Astrocyte (in vitro differentiated cells and primary cell): ENCODE measurements at regions not wholly inside any gene's neighbourhood (a gene's known extent, or its start where the extent isn't known, plus 50 kb on each side); places are given as distances from the start of the nearest gene placed in this dataset.
"Not testable (repeated sequence)": the region's sequence is repeated elsewhere in the genome, so short reads cannot be mapped to it uniquely, and the experiment has no call there.

ENCODE experiments used
- DNase-seq: peaks from one replicate; pipeline ENCODE4 v3.0.0-alpha.2; 2010; ENCODE audit warnings: low read depth
- FAIRE-seq: peaks from 2 replicates; lab custom pipeline; 2011; peaks lifted over from hg19 to GRCh38; lab: Jason Lieb, UNC
- H2AFZ ChIP-seq: 2 replicates; pipeline ENCODE4 v1.6.0; 2012; ENCODE audit warnings: low read depth, low read length, inconsistent platforms
- H3K27ac ChIP-seq: 2 replicates; pipeline ENCODE4 v1.5.1; 2011; ENCODE audit warnings: low read depth, low read length, inconsistent platforms
- H3K27me3 ChIP-seq: 2 replicates; pipeline ENCODE4 v1.6.0; 2011; ENCODE audit warnings: low read length, inconsistent platforms; ENCODE audit not compliant: insufficient read depth
- H3K36me3 ChIP-seq: 2 replicates; pipeline ENCODE4 v1.5.1; 2011; ENCODE audit warnings: low read length, inconsistent platforms; ENCODE audit not compliant: insufficient read depth
- H3K4me1 ChIP-seq: 2 replicates; pipeline ENCODE4 v1.5.1; 2011; ENCODE audit warnings: low read length, inconsistent platforms; ENCODE audit not compliant: insufficient read depth
- H3K4me2 ChIP-seq: 2 replicates; pipeline ENCODE4 v1.6.0; 2012; ENCODE audit warnings: low read length, inconsistent platforms
- H3K4me3 ChIP-seq: 2 replicates; pipeline ENCODE4 v1.5.1; 2011; ENCODE audit warnings: low read depth, mild to moderate bottlenecking, low read length, inconsistent platforms; ENCODE audit not compliant: insufficient read depth
- H3K79me2 ChIP-seq: 2 replicates; pipeline ENCODE4 v1.6.0; 2012; ENCODE audit warnings: mild to moderate bottlenecking, low read length, inconsistent platforms; ENCODE audit not compliant: insufficient read depth
- H3K9ac ChIP-seq: 2 replicates; pipeline ENCODE4 v1.6.0; 2012; ENCODE audit warnings: mild to moderate bottlenecking, low read length, inconsistent platforms
- H3K9me3 ChIP-seq: 2 replicates; pipeline ENCODE4 v1.5.1; 2012; ENCODE audit warnings: low read depth, mild to moderate bottlenecking, low read length, inconsistent platforms; ENCODE audit not compliant: insufficient read depth
- H4K20me1 ChIP-seq: 2 replicates; pipeline ENCODE4 v1.6.0; 2012; ENCODE audit warnings: low read length, inconsistent platforms; ENCODE audit not compliant: insufficient read depth
- H3K27ac Mint-ChIP-seq: one replicate; pipeline ENCODE4 v1.8.0; 2021; ENCODE audit warnings: mild to moderate bottlenecking, mixed read lengths; ENCODE audit not compliant: unreplicated experiment
- H3K27me3 Mint-ChIP-seq: one replicate; pipeline ENCODE4 v1.8.0; 2021; ENCODE audit warnings: low read depth, mixed read lengths; ENCODE audit not compliant: unreplicated experiment
- H3K36me3 Mint-ChIP-seq: one replicate; pipeline ENCODE4 v1.8.0; 2021; ENCODE audit warnings: low read depth, mixed read lengths; ENCODE audit not compliant: unreplicated experiment
- H3K4me1 Mint-ChIP-seq: one replicate; pipeline ENCODE4 v1.8.0; 2021; ENCODE audit warnings: low read depth, mixed read lengths; ENCODE audit not compliant: unreplicated experiment
- H3K4me3 Mint-ChIP-seq: one replicate; pipeline ENCODE4 v1.8.0; 2021; ENCODE audit warnings: mild to moderate bottlenecking, moderate library complexity, mixed read lengths; ENCODE audit not compliant: unreplicated experiment
- H3K9me3 Mint-ChIP-seq: one replicate; pipeline ENCODE4 v1.8.0; 2021; ENCODE audit warnings: mild to moderate bottlenecking, mixed read lengths; ENCODE audit not compliant: unreplicated experiment

GRCh38 chr7:76797639-76798038, 170.6 kb upstream of the POMZP3 start:
- FAIRE-seq: not testable (repeated sequence)

DNA sequence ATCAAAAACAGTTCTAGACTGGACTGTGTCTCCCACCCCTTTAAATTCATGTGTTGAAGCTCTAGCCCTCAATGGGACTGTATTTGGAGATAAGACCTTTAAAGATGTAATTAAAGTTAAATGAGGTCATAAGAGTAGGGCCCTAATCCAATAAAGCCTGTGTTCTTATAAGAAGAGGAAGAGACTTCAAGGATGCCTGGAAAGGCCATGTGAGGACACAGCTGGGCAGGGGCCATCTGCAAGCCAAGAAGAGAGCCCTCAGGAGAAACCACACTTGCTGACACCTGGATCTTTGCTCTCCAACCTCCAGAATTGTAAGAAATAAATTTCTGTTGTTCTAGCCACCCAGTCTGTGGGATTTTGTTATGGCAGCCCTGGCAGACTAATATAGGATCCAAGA, 153.6 kb upstream of the POMZP3 start:
- H3K79me2 ChIP-seq, DNase-seq, H3K36me3 Mint-ChIP-seq, H3K4me2 ChIP-seq, H3K9me3 Mint-ChIP-seq, H2AFZ ChIP-seq, H3K27ac Mint-ChIP-seq, H3K9ac ChIP-seq, H3K4me3 Mint-ChIP-seq, H3K27ac ChIP-seq, H4K20me1 ChIP-seq, H3K27me3 ChIP-seq, H3K27me3 Mint-ChIP-seq, H3K4me1 Mint-ChIP-seq, H3K9me3 ChIP-seq, H3K4me1 ChIP-seq, FAIRE-seq, H3K36me3 ChIP-seq, H3K4me3 ChIP-seq: not testable (repeated sequence)

More at GRCh38 chr7:76797639-76798038, 170.6 kb upstream of the POMZP3 start:
- not testable (repeated sequence) for H3K4me2 ChIP-seq, H3K4me1 Mint-ChIP-seq, H4K20me1 ChIP-seq, H3K79me2 ChIP-seq, H3K36me3 ChIP-seq, H3K4me3 ChIP-seq, DNase-seq, H3K9me3 Mint-ChIP-seq, H3K9ac ChIP-seq, H3K27me3 Mint-ChIP-seq, H2AFZ ChIP-seq, H3K4me3 Mint-ChIP-seq, H3K27ac Mint-ChIP-seq, H3K36me3 Mint-ChIP-seq, H3K27me3 ChIP-seq, H3K4me1 ChIP-seq, H3K9me3 ChIP-seq, H3K27ac ChIP-seq

DNA sequence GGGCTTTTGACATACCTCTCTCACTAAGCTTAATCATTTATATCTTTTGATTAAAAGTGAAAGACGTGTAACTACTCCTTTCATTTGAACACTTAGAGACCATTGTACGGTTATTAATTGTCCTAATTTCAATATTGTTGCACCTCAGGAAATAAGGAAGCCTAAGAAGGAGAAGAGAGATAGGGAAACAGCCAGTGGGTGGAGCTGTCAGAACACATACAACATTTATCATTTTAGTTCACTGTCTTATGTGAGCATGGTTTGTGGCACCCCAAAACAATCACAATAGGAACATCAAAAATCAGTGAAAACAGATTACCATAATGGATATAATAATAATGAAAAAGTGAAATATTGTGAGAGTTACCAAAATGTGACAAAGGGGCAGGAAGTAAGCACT, 147.2 kb upstream of the POMZP3 start:
- not testable (repeated sequence) for H3K36me3 Mint-ChIP-seq, H3K4me1 ChIP-seq, H3K79me2 ChIP-seq, H3K4me1 Mint-ChIP-seq, DNase-seq, H3K27me3 ChIP-seq, H3K27ac ChIP-seq, H4K20me1 ChIP-seq, H3K4me3 Mint-ChIP-seq, H3K27ac Mint-ChIP-seq, H3K9ac ChIP-seq, H3K36me3 ChIP-seq, H3K27me3 Mint-ChIP-seq, H3K4me3 ChIP-seq, H3K4me2 ChIP-seq, H3K9me3 ChIP-seq, H2AFZ ChIP-seq, FAIRE-seq, H3K9me3 Mint-ChIP-seq

- not testable (repeated sequence) for H3K36me3 ChIP-seq, DNase-seq, FAIRE-seq, H3K9ac ChIP-seq, H4K20me1 ChIP-seq, H2AFZ ChIP-seq, H3K27ac Mint-ChIP-seq, H3K36me3 Mint-ChIP-seq, H3K27me3 ChIP-seq, H3K27me3 Mint-ChIP-seq, H3K4me3 ChIP-seq, H3K4me3 Mint-ChIP-seq, H3K4me1 Mint-ChIP-seq, H3K4me1 ChIP-seq, H3K4me2 ChIP-seq, H3K9me3 Mint-ChIP-seq, H3K79me2 ChIP-seq, H3K9me3 ChIP-seq, H3K27ac ChIP-seq
These were observed 144.9 kb upstream of the POMZP3 start for GRCh38 chr7:76771980-76772379.

- not testable (repeated sequence) for H3K4me1 Mint-ChIP-seq, FAIRE-seq, H3K27ac ChIP-seq, H3K79me2 ChIP-seq, H3K27me3 Mint-ChIP-seq, H3K36me3 Mint-ChIP-seq, H3K27me3 ChIP-seq, H3K9me3 ChIP-seq, H3K36me3 ChIP-seq, H2AFZ ChIP-seq, DNase-seq, H3K4me1 ChIP-seq, H3K9ac ChIP-seq, H3K27ac Mint-ChIP-seq, H4K20me1 ChIP-seq, H3K4me3 Mint-ChIP-seq, H3K4me3 ChIP-seq, H3K4me2 ChIP-seq
- peaks cover 16% of the 10 kb centered on the region for H3K9me3 Mint-ChIP-seq
These were observed 136.9 kb upstream of the POMZP3 start for GRCh38 chr7:76763977-76764376.

DNA sequence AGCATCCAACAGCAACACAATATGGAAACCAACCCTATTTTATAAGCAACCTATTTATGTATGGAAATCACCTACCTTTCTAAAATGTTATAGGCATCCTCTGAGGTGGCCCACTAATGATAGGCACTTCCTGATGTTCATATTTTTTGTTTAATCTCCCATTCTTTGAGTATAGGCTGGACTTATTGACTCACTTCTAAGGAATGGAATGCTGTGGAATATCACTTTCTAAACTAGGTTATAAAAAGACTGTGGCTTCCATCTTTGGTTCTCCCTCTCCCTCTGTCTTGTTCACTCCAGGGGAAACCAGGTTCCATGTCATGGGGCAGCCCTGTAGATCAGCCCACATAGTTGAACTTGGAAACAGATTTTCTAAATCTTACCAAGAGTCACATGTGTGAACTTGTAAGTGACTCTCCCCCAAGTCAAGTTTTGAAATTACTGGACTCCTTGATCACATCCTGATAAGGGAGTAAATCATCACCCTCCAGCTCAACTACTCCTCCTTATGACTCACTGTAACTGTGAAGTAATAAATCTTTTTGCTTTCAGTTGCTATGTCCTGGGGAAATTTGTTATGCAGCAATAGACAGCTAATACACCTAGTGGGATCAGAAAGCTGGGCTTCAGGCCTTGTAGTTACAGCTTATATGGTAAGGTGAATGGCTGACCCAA, 133.6 kb upstream of the POMZP3 start:
- FAIRE-seq, H3K27me3 ChIP-seq, H3K27ac Mint-ChIP-seq, H3K4me2 ChIP-seq, H3K4me1 Mint-ChIP-seq, H3K27ac ChIP-seq, H3K9ac ChIP-seq, H3K79me2 ChIP-seq, H3K36me3 ChIP-seq, H3K27me3 Mint-ChIP-seq, H4K20me1 ChIP-seq, H3K4me3 Mint-ChIP-seq, H3K4me1 ChIP-seq, H3K4me3 ChIP-seq, H3K9me3 ChIP-seq, H2AFZ ChIP-seq, H3K36me3 Mint-ChIP-seq: not testable (repeated sequence)
- peak; percentile 0 for DNase-seq
- peaks cover 16% of the 10 kb centered on the region for H3K9me3 Mint-ChIP-seq
